ENCODE measurements at regions not wholly inside any gene's neighbourhood (a gene's known extent, or its start where the extent isn't known, plus 50 kb on each side); places are given as distances from the start of the nearest gene placed in this dataset.

GRCh38 chr3:143902210-143902609 is 53.9 kb upstream of the SLC9A9 start:
- TF ChIP-seq CTCF (IDR thresholded peaks at IDR 0.05; ENCODE audit: low read depth, low read length) (no peak), MYC (IDR thresholded peaks at IDR 0.05; ENCODE audit: low read depth, low read length) (no peak), POLR2A (IDR thresholded peaks at IDR 0.05; ENCODE audit: extremely low read depth, insufficient read length) (no peak), MAX (IDR thresholded peaks at IDR 0.05; ENCODE audit: low read depth, low read length) (no peak)
